HG03378 (cell line): ENCODE measurements at regions not wholly inside any gene's neighbourhood (a gene's known extent, or its start where the extent isn't known, plus 50 kb on each side); places are given as distances from the start of the nearest gene placed in this dataset.
"Not testable (repeated sequence)": the region's sequence is repeated elsewhere in the genome, so short reads cannot be mapped to it uniquely, and the experiment has no call there.

Experiments used
- ATAC-seq: cut with Tn5 transposase; IDR thresholded peaks from one replicate; pipeline ENCODE4 v1.9.1; 2021; ENCODE audit warnings: mild to moderate bottlenecking, moderate library complexity; ENCODE audit not compliant: unreplicated experiment

DNA sequence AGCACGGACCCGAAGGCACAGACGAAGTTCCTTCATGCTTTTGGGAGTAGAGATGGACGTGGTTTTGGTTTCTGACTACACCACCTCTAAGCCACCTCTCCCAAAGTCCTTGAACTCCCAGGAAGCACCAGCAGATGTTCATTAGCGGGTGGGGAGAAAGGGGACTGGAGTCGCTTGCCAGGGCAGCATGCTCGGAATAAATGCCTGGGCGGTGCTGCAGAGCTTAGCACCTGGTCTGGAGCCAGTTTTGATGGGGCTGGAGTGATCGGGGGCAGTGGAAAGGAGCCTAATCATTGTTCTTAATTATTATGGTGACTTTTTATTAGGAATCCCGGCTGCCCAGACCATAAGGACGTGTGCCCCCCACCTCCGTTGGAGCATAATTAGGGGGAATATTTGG lies 220.8 kb downstream of the TFCP2L1 start:
- ATAC-seq = no peak

DNA sequence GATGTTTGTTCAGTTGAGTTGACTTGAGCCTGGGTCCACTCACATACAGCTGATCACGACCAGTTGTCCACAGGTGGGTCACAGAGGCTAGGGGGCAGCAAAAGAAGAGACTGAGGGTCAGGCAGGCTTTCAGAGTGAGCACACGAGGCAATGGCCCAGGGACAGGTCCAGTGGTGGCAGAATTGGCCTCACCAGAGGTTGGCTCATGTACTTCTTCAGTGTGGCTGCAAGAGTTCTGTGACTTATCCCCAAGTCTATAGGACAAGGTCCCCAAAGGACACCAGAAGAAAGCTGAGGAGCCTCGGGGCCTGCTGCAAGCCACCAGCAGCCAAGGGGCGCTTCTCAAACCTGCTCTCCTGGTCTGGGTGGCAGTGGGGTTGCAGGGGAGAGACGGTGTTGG lies 219.8 kb downstream of the TFCP2L1 start:
- no peak for ATAC-seq

DNA sequence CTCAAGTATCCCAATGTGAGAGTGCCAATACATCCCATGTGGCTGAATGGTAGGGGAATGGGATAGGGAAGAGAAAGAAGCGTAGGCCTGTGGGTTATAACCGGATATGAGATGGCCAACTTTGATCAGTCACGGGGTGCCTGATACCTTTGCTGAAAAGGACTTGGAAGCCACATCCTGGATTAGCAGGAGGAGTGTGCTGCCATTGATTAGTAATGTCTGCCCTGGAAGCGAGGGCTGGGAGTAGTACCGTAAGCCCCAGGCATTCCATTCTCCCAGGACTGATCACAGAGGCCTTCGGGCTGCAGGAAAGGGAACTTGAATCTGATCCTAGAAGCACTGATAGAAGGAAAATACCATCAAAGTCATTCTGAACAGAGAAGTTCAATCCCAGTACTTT lies 218.5 kb downstream of the TFCP2L1 start:
- ATAC-seq = no peak

DNA sequence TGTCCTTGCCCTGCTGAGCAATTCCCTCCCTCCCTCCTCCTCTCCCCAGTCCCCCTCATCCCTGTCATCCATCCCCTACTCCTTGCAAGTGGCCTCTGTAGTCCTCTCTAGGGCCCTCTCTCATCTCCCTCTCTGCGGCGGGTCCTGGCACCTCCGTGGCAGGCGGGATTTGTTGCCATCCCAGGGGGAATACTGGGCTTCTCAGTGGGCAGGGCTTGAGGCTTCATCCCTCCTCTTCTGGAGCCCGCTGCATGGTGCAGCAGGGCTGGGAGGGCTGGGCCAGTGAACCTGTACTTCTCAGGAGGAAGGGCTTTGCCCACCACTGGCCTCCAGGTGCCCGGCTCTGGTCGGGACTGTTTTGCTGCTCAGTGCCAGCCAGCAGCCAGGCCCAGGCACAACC lies 216.2 kb downstream of the TFCP2L1 start:
- ATAC-seq = no peak

DNA sequence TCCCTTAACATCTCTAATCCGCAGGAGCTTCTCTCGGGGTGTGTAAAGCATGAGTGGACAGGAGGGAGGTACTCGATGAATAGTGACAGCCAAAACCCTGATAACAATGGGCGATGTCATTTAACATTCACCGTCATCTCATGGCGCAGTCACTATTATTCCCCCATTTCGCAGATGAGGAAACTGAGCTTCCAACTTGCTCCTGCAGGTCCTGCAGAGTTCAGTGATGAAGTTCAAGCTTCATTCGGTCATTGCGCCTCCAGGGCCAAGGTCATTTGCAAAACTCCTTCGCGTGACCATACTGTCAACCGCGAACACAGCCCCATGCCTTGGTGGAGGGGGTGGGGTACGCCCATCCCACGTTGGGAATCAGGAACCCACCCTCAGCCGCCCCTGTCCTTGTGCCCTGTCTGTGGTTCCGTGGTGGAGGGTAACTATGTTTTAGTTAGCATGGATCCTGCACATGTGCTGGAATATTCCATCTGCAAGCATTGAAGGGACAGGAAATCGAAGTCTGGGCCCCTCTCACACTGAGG lies 215.5 kb downstream of the TFCP2L1 start:
- no peak for ATAC-seq

DNA sequence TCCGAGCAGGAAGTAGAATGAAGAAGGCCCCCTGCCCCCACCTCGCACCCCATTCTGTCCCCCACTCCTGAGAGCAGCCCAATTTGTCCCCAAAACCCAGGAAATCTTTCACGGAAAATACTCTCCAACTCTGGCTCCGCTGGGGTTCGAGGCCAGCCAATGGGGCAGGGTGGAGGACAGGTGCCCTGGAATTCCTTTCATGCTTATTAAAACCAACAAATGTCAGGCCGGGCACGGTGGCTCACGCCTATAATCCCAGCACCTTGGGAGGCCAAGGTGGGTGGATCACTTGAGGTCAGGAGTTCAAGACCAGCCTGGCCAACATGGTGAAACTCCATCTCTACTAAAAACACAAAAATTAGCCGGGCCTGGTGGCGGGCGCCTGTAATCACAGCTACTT lies 214.9 kb downstream of the TFCP2L1 start:
- not testable (repeated sequence) for ATAC-seq

DNA sequence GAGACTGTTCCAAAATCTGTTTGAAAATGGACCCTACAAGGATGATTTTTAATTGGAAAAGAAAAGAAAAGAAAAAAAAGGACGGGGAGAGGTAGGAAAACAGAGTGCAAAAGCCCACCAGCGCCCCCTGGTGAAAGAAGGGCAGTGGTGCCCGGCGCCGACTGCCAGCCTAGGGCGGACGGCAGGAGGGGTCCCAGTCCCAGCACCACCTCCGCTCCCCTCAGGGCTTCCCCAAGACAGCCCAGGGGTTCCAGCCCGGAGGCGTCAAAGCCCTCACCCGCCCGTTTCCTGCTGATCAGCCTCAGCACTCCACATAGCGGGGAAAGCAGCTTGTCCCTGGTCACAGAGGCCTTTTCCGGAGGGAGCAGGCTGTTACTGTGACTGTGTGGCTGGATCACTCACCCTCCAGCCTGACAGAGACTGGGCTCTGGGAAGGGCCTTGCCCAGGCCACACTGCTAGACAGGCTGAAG lies 213.9 kb downstream of the TFCP2L1 start:
- no peak for ATAC-seq

DNA sequence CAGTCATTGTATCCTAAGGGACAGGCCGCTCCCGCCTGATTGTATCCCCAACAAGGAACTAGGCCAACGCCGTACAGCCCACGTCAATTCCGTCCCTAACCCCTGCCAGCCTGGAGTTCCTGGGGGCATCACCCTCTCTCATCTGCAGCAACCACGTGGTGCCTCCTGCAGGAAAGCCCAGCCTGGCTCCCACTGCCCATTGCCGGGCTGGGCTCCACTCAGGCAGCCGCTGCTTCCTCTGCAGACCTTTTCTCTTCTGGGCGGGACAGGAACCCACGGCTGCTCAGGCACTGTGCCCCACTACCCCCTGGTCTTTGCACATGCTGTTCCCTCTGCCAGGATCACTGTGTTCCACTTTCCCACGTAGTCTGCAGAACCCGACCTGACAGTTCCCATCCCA lies 212.2 kb downstream of the TFCP2L1 start:
- ATAC-seq = no peak

DNA sequence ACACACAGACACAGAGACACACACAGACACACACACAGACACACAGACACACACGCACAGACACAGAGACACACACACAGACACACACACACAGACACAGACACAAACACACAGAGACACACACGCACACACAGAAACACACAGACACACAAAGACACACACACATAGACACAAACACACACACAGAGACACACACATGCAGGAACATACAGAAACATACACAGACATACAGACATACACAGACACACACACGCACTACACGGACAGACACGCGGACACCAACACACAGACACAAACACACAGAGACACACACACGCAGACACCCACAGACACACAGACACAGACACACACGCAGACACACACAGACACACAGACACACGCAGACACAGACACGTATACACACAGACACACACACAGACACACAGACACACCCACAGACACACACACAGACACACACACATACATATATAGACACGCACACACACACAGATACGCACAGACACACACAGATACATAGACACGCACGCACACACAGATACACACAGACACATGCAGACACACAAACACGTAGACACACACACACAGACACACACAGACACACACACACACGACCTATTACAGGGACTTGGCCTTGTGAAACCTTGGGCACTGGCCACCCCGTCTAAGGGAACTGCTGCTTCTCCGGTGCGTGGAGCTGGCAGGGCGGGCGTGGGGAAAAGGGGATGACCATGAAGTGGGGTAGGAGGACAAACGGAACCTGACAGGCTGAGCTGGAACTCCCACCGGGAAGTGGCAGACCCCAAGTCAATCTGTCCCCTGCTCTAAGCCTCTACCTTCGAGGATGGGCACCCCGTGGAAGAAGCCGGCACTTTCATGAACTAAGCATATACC lies 211.4 kb downstream of the TFCP2L1 start:
- ATAC-seq = no peak

DNA sequence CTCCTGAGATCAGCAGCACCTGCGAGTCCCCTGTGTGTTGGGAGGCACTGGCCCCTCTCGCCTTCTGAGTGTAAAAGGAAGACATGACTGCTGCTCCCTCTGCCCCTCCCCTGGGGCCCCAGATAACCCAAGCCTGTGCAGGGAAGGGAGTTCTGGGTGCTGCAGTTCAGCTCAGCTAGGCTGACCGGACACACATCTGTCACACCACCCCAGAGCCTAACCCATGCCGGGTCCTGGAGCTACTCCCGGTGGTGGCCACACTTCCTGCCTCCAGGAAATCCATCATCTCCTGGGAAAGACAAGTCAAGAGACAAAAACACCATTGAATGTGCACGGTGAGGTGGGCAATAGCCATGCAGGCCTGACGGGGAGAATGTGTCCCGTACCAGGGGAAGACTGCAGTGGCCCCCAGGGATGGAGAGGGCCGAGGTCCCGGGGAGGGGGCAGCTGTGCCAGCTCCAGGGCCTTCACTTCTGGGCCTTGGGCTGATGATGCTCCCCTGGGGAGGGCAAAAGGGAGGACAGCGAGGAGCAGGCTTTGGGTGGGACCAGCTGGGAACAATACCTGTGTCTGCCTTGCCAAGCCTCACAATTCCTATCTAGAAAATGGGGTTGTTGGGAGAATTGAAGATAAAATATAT lies 210.6 kb downstream of the TFCP2L1 start:
- no peak for ATAC-seq

DNA sequence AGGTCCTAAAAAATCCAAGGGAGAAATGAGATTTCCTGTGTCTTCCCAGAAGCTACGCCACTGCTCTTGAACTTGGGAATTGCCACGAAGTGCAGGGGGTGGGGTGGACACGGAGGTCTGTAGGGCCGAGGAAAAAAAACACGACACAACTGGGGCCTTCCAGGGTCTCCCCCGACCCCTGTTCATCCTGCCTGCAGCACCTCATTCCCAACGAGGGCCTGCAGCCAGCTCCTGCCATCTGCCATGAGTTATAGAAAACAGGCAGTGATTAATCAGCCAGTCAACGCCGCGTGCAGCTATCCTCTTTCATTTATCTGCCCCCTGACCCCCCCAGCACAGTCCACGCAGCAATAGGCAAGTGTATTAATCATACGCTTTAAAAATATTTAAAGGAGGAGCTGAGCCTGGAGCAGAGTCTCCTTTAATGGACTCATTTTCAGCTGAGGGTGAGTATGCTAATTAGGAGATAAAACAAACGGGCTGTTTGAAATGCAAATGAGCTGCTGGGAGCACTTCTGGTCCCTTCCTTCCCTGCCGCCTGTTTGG lies 209.9 kb downstream of the TFCP2L1 start:
- no peak for ATAC-seq

DNA sequence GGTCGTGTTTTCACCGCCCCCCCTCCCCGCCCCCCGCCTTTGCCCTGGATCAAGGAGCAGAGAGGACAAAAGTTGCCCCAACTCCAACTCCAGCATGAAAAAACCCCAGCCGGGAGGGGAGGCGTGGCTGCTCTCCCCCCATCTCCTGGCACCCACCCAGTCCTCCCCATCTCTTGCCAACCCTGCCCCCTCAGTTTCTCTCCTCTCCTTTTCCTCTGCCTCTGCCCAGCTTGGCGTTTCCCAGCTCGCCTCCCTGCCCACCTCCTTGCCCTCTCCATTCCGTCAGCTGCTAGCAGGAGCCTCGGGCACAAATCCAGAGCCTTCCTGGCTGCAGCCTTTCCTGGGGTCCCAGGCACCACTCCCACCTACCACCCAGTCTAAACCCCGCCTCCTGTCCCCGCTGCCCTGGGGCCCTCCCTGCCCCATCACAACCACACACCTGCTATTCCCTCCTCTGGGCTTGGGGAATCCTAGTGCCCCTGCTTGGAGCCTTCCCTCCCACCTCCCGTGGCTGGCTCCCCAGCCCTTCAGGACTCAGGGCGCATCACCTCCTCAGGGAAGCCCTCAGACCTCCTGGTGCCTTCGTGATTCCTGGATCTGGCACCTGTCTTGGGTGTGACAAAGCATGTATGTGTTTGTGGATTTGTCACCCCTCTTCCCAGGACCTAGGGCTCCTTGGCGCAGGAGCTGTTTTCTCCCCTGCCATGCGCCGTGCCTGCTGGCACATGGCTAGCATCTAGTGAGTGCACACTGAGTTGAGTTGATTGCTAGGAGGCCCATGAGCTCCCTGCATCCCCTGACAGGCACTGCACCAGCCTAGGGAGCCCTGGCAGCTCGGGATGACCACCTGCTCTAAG lies 209.1 kb downstream of the TFCP2L1 start:
- no peak for ATAC-seq

DNA sequence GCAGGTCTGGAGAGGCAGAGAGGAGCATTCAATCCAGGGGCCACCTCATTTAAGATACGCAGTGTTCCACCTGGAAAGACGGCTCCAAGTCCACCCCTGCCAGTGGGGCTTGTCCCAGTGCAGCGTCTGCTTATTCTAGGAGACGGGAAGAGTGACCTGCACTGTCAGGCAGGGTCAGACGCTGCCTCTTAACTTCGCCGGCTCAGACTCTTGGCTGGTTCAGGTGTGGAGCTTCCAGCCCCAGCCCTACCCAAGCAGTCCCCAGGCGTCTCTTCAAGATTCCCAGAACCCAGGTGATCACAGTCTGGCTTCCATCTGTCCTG lies 208.5 kb downstream of the TFCP2L1 start:
- ATAC-seq = no peak

DNA sequence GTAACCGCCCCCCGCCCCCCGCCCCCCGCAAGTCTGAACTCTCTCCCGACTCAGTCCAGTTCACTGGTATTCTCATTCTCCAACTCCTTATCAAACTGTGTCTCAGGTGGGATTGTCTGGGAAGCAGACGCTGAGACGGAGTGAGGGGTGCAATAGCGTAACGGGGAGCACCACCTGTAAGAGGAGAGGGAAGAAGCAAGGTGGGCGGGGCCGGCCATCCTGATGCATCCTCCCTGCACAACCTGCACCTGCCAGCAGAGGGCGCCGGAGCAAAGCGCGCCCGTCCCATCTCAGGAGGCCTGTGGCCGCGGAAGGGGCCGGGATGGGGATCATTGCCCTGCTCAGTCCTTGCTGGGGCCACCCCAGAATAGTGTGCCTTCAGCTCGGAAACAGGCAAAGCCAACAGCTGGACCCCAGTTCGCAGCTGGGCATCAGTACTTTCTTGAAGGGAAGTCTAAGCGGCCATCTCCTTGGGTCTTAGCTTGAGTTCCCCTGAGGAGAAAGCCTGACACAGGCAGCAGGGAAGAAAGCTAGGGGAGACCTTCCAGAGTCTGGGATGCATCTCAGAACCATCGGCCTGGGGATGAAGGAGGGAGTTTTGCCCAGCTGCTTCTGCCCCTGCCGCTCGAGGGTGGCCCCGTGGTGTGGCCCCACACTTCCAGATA lies 208.0 kb downstream of the TFCP2L1 start:
- no peak for ATAC-seq

DNA sequence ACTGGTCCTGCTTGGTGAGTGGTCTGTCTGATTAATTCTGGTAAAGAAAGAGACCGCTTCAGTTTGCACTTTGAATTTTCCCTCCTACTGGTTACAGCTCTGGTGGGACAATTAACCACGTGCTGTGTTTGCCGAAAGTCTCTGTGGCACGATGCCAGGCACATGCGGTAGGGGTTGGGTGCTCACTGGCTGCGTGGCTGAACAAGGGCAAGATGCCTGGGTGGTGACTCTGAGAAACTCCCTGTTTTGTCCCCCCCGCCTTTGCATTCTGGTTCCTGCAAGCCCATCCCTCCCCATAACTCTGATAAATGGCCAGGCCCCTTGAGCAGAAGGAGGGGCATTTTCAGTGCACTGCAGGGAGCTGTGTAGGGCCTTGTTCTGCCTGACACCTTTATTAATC lies 206.1 kb downstream of the TFCP2L1 start:
- no peak for ATAC-seq

DNA sequence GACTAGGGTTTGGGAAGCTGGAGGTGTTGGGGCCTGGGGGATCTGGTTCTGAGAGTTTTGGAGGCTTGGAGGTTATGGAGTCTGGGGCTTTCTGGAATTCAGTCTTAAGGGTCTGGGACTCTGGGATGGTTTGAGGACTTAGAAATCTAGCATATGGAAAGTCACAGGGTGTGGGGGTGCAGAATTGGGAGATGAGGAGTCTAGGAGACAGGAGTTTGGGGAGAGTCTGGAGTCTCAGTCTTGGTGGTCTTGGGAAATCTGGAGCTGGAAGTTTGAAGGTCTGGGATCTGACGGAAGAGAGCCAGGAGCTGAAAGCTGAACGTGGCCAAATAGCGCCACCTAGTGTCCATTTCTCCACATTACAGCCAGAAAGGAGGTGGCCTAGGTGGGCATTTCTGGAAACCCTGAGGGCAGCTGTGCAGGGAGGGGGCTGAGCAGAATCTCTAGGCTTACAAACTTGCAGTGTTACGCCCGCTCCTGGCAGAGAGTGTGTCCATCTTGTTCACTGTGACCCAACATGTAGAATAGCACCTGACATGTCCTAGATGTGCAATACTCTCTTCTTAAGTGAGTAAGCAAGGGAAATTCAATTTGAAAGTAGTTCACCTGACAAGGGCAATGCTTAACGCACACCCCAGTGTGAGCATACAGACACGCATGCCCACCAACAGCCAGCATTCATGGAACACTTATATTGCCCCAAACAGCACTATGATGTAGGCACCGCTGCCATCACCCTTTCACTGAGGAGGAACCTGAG lies 204.8 kb downstream of the TFCP2L1 start:
- no peak for ATAC-seq

DNA sequence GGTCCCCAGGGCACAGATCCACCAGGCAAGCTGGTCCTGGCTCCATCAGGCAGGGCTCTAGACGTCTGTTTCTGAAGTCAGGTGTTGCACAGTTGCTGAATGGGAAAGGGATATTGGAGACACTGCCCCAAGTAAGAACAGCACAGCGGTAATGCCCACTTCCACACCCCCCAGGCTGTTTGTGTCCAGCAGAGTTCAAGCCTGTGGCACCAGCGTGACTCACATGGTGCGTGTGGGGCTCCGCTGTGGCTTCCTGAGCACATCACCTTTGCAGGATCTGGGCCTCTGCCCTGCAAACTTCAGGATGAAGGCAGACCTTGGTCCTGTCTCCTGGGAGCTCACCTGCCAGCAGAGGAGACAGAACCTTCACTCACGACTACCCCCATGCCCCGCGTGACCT lies 203.3 kb downstream of the TFCP2L1 start:
- ATAC-seq = no peak

DNA sequence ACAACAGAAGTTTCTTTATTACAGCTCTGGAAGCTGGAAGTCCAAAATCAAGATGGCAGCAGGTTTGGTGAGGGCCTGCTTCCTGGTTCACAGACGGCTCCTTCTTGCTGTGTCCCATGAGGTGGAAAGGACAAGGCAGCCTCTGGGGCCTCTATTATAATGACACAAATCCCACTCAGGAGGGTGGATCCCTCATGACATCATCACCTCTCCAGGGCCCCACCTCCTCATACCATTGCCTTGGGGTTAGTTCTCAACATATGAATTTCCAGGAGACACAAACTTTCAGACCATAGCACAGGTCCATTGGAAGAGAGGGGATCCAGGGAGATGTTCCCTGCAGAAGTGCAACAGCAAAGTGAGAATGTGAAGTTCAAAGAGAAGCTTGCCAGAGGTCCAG lies 202.8 kb downstream of the TFCP2L1 start:
- ATAC-seq = no peak

DNA sequence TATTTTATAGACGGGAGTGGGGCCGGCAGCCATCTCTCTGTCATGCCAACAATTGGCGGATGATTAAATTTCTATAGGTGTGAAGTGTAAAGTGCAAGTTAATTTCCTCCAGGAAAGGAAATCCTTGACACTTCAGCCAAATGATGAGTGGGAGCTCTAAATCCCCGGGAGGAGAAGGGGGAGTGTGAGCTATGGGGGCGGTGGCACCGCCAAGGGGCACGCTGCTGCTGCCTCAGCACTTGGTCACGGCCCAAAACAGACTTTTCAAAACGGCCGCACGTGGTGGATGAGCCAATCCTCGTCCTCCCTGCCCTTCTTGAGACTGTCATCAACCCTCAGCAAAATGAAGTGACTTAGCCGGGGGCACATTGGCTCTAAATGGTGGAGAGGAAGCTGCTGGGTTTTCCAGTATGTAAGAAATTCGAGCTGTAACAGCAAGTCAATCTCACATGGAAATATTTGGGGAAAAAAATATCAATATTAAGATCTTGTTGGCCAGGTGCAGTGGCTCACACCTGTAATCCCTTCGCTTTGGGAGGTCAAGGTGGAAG lies 200.8 kb downstream of the TFCP2L1 start:
- no peak for ATAC-seq
